Astrocyte (in vitro differentiated cells and primary cell): ENCODE measurements at regions not wholly inside any gene's neighbourhood (a gene's known extent, or its start where the extent isn't known, plus 50 kb on each side); places are given as distances from the start of the nearest gene placed in this dataset.

Experiments
- CTCF ChIP-seq: IDR thresholded peaks from 2 replicates; pipeline ENCODE4 v1.5.1; 2011; ENCODE audit warnings: low read depth, mild to moderate bottlenecking, inconsistent platforms, low read length, moderate library complexity; ENCODE audit not compliant: insufficient read depth
- EZH2 ChIP-seq: IDR thresholded peaks from 2 replicates; pipeline ENCODE4 v1.6.1; 2012; ENCODE audit warnings: mild to moderate bottlenecking, low read length, inconsistent platforms; ENCODE audit not compliant: insufficient read depth

- TF ChIP-seq CTCF (no peak), EZH2 (no peak)
Observed at GRCh38 chr15:95457520-95457919, 873.0 kb upstream of the NR2F2 start.
